Activated naive CD8-positive, alpha-beta T cell treated with anti-CD3 and anti-CD28 coated beads for 36 hours (primary cell): ENCODE measurements at regions not wholly inside any gene's neighbourhood (a gene's known extent, or its start where the extent isn't known, plus 50 kb on each side); places are given as distances from the start of the nearest gene placed in this dataset.
"Not testable (repeated sequence)": the region's sequence is repeated elsewhere in the genome, so short reads cannot be mapped to it uniquely, and the experiment has no call there.

ENCODE experiments used
- DNase-seq: peaks from one replicate; pipeline ENCODE4 v3.0.0; 2021
- H3K27ac Mint-ChIP-seq: one replicate; pipeline ENCODE4 v1.8.0; 2022; ENCODE audit warnings: mild to moderate bottlenecking, moderate library complexity, mixed read lengths
- H3K27me3 Mint-ChIP-seq: one replicate; pipeline ENCODE4 v1.8.0; 2022; ENCODE audit warnings: mild to moderate bottlenecking, mixed read lengths
- H3K36me3 Mint-ChIP-seq: one replicate; pipeline ENCODE4 v1.8.0; 2021; ENCODE audit warnings: mild to moderate bottlenecking, mixed read lengths
- H3K4me1 Mint-ChIP-seq: one replicate; pipeline ENCODE4 v1.8.0; 2021; ENCODE audit warnings: mixed read lengths
- H3K4me3 Mint-ChIP-seq: one replicate; pipeline ENCODE4 v1.8.0; 2022; ENCODE audit warnings: mild to moderate bottlenecking, moderate library complexity, mixed read lengths
- H3K9me3 Mint-ChIP-seq: one replicate; pipeline ENCODE4 v1.8.0; 2022; ENCODE audit warnings: mixed read lengths

- H3K4me1 Mint-ChIP-seq, H3K4me3 Mint-ChIP-seq, H3K27ac Mint-ChIP-seq, H3K36me3 Mint-ChIP-seq, H3K9me3 Mint-ChIP-seq, DNase-seq: not testable (repeated sequence)
- H3K27me3 Mint-ChIP-seq = peaks cover 33% of the 10 kb centered on the region
Observed at GRCh38 chr4:77527900-77528299, 77.7 kb upstream of the CXCL13 start.

DNA sequence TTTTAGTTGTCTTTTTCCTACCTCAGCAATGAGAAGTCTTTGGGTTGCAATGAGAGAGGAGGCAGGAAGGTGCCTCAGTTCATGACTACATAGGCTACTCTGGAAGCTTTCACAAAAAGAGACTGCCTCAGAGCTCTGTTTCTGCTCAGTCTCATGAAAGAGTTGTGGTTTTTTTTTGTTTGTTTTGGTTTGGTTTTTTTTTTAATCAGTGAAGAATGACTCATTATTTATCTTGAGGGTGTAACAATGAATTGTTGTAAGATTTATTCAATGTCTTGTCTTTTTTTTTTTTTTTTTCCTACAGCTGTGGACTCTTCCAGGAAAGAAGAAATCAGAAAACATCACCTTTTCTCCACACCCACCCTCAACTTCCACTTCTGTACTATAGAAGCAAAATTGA, 67.5 kb upstream of the CXCL13 start:
- Mint-ChIP-seq H3K4me3 (no peak overlapping the region), H3K27me3 (peaks cover 54% of the 10 kb centered on the region), H3K27ac (no peak overlapping the region), H3K36me3 (no peaks in the 10 kb centered on the region), H3K9me3 (peaks cover 9% of the 10 kb centered on the region), H3K4me1 (peaks cover 10% of the 10 kb centered on the region)
- DNase-seq = no peak

DNA sequence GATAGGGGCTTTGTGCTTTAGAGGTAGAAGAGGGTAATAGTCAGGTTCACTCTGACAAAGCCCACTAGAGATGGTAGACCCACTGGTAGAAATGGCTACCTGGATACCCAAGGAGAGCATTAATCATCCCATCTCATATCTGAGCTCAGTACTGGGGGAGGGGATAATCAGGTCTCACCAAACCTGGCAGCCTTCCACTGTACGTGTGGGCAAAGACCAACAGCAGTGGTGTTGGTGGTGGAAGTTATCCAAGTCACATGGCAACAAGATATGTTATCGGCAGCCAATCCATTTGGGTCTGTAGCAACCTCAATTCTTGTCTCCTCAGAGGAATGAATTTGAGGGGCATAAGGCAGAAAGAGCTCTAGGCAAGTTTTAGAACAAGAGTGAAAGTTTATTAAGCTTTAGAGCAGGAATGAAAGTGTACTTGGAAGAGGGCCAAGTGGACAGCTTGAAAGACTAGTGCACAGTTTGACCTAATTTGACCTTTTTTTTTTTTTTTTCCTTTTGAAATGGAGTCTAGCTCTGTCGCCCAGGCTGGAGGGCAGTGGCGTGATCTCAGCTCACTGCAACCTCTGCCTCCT, 67.0 kb upstream of the CXCL13 start:
- no peak overlapping the region for H3K27ac Mint-ChIP-seq
- no peak overlapping the region for H3K4me3 Mint-ChIP-seq
- peaks cover 57% of the 10 kb centered on the region for H3K27me3 Mint-ChIP-seq
- H3K9me3 Mint-ChIP-seq = peaks cover 9% of the 10 kb centered on the region
- H3K36me3 Mint-ChIP-seq = no peaks in the 10 kb centered on the region
- no peak for DNase-seq
- H3K4me1 Mint-ChIP-seq = peaks cover 10% of the 10 kb centered on the region
